ENCODE measurements at regions not wholly inside any gene's neighbourhood (a gene's known extent, or its start where the extent isn't known, plus 50 kb on each side); places are given as distances from the start of the nearest gene placed in this dataset.

DNA sequence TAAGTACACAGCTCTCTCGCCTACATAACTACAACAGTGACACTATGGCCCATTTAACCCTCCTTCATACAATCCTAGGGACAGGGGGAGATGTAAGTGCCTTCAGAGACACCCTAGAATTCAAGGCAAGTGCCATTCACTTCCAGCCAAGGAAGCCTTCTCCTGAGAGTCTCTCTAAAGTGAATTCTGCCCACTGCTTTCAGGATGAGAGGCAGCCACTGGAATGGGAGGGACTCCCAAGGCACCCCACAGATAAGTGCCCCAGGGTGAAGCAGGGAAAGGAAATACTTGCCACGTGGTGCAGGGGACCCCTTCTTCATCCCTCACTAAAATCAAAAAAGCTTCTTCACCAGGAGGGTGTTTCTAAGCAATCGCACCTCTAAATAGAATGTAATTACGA is 283.7 kb downstream of the ZNF608 start:
- Histone ChIP-seq H3K36me3 (ENCODE audit: control insufficient read depth, insufficient read depth, low read length) (no peaks in the 10 kb centered on the region), H4K20me1 (replicated peaks; ENCODE audit: control insufficient read depth, insufficient read depth, low read length) (no peaks in the 10 kb centered on the region), H3K27me3 (ENCODE audit: control insufficient read depth in 2 of 2, insufficient read depth in 2 of 2, low read length in 2 of 2) (no peaks in the 10 kb centered on the region), H3K4me2 (ENCODE audit: insufficient read depth, low read length) (no peak overlapping the region), H3K27ac (ENCODE audit: extremely low read depth, low read depth, low read length) (no peak overlapping the region), H3K79me2 (ENCODE audit: control insufficient read depth, insufficient read depth, low read length) (no peaks in the 10 kb centered on the region), H3K4me1 (replicated peaks in 1 of 2; ENCODE audit: control insufficient read depth in 2 of 2, insufficient read depth in 2 of 2, low read length in 2 of 2) (no peaks in the 10 kb centered on the region), H3K4me3 (no peak overlapping the region), H3K9me1 (ENCODE audit: control insufficient read depth, insufficient read depth, low read length) (no peaks in the 10 kb centered on the region), H3K9me3 (replicated peaks; ENCODE audit: control insufficient read depth, insufficient read depth, low read depth, low read length) (no peaks in the 10 kb centered on the region), H2AFZ (ENCODE audit: low read depth, low read length) (no peak overlapping the region), H3K9ac (ENCODE audit: insufficient read depth in 1 of 2, low read depth in 2 of 2, low read length in 2 of 2) (no peak overlapping the region)
- 0% methylated on average over 4 of the region's 4 CpGs for WGBS (ENCODE audit: insufficient coverage, low coverage, missing lambda C conversion rate)
- in situ Hi-C loops (cut with MboI), result no loop called here
- FAIRE-seq, result no peak
- TF ChIP-seq BHLHE40 (IDR thresholded peaks at IDR 0.05; ENCODE audit: low read length) (no peak), HNRNPLL (IDR thresholded peaks at IDR 0.05; ENCODE audit: low read depth, low read length, poor library complexity, severe bottlenecking) (no peak), ZFX (CRISPR knock-in tag; IDR thresholded peaks at IDR 0.05) (no peak), ZNF707 (CRISPR knock-in tag; conservative IDR thresholded peaks at IDR 0.05) (no peak), CEBPB (tag; IDR thresholded peaks at IDR 0.05) (no peak), TEAD2 (tag; IDR thresholded peaks at IDR 0.05) (no peak), RBM14 (IDR thresholded peaks at IDR 0.05; ENCODE audit: borderline replicate concordance, insufficient read depth, low read depth, low read length) (no peak)
- TF ChIP-seq, protein P1, sequence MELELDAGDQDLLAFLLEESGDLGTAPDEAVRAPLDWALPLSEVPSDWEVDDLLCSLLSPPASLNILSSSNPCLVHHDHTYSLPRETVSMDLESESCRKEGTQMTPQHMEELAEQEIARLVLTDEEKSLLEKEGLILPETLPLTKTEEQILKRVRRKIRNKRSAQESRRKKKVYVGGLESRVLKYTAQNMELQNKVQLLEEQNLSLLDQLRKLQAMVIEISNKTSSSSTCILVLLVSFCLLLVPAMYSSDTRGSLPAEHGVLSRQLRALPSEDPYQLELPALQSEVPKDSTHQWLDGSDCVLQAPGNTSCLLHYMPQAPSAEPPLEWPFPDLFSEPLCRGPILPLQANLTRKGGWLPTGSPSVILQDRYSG (tag; conservative IDR thresholded peaks at IDR 0.05; ENCODE audit: low read depth), result no peak
- TF ChIP-seq, protein P2, sequence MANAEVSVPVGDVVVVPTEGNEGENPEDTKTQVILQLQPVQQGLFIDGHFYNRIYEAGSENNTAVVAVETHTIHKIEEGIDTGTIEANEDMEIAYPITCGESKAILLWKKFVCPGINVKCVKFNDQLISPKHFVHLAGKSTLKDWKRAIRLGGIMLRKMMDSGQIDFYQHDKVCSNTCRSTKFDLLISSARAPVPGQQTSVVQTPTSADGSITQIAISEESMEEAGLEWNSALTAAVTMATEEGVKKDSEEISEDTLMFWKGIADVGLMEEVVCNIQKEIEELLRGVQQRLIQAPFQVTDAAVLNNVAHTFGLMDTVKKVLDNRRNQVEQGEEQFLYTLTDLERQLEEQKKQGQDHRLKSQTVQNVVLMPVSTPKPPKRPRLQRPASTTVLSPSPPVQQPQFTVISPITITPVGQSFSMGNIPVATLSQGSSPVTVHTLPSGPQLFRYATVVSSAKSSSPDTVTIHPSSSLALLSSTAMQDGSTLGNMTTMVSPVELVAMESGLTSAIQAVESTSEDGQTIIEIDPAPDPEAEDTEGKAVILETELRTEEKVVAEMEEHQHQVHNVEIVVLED (CRISPR knock-in tag; IDR thresholded peaks at IDR 0.05), result no peak
- no peak for ATAC-seq
- intact Hi-C loops (cut with micrococcal nuclease), result no loop called here
- ChIA-PET CTCF (ENCODE audit: low intra/inter-chr PET ratio) (no interaction called here), POLR2A (no interaction called here)
- BruUV-seq (replicated peaks), result no TSS peak
- no peak for DNase-seq (ENCODE audit: extremely low read depth in 1 of 4, low spot score in 3 of 4)

All from K562 (cell line).